T-cell (primary cell): ENCODE measurements at regions not wholly inside any gene's neighbourhood (a gene's known extent, or its start where the extent isn't known, plus 50 kb on each side); places are given as distances from the start of the nearest gene placed in this dataset.

ENCODE experiments used
- ATAC-seq, 4 experiments: fragments of 200-7000 bp in 3 of 4; fragments of 150-1000 bp in 1 of 4; cut with Tn5 transposase; replicated peaks in 1 of 4; 1 replicate in 3 of 4; 2 replicates in 1 of 4; pipeline ENCODE4 v1.10.0; 2021; ENCODE audit warnings: moderate library complexity in 3 of 4, mild to moderate bottlenecking in 2 of 4, moderate number of reproducible peaks in 1 of 4
- CTCF ChIA-PET, 2 donors: fragments of 300-600 bp; sonication (Branson Sonifier 250); formaldehyde crosslinking; loops; one replicate each; lab custom pipeline; 2022; ENCODE audit warnings: antibody characterized with exemption in 2 of 2; lab: Charles Lee
- POLR2A ChIA-PET, 2 donors: fragments of 300-600 bp; sonication (Branson Sonifier 250); formaldehyde crosslinking; loops; one replicate each; lab custom pipeline; 2022; ENCODE audit warnings: antibody characterized with exemption in 2 of 2; lab: Charles Lee
- DNase-seq, 35 experiments: peaks; one replicate each; pipeline versions ENCODE4 v3.0.0 to v3.0.0-alpha.2; 2013 to 2023
- H3K27ac ChIP-seq: one replicate; pipeline ENCODE4 v1.5.1; 2013; ENCODE audit warnings: low read length
- H3K27me3 ChIP-seq, 2 experiments: replicated peaks in 1 of 2; 1 replicate in 1 of 2; 2 replicates in 1 of 2; pipeline versions ENCODE4 v1.6.1 to v1.7.0; 2013; ENCODE audit warnings: low read length in 1 of 2, mixed read lengths in 1 of 2; ENCODE audit not compliant: control insufficient read depth in 2 of 2, insufficient read depth in 2 of 2; ENCODE audit errors: extremely low read depth in 1 of 2
- H3K36me3 ChIP-seq, 2 donors: 1 replicate in 1 of 2; 2 replicates in 1 of 2; pipeline versions ENCODE4 v1.6.1 to v1.7.0; 2013; ENCODE audit warnings: low read length in 1 of 2; ENCODE audit not compliant: control insufficient read depth in 2 of 2, insufficient read depth in 1 of 2; ENCODE audit errors: extremely low read depth in 1 of 2
- H3K4me1 ChIP-seq, 2 experiments: 1 replicate in 1 of 2; 2 replicates in 1 of 2; pipeline versions ENCODE4 v1.6.1 to v1.7.0; 2013; ENCODE audit warnings: low read length in 2 of 2, mixed read lengths in 1 of 2; ENCODE audit not compliant: insufficient read depth in 2 of 2, control insufficient read depth in 1 of 2; ENCODE audit errors: extremely low read depth in 1 of 2
- H3K4me3 ChIP-seq, 2 donors: 1 replicate in 1 of 2; 2 replicates in 1 of 2; pipeline versions ENCODE4 v1.5.1 to v1.7.0; 2013; ENCODE audit warnings: mild to moderate bottlenecking in 2 of 2, low read length in 1 of 2, moderate library complexity in 1 of 2; ENCODE audit not compliant: control insufficient read depth in 1 of 2; ENCODE audit errors: extremely low read depth in 1 of 2
- H3K9me3 ChIP-seq: 2 replicates; pipeline ENCODE4 v1.7.0; 2013
- H3K27ac Mint-ChIP-seq, 2 donors: one replicate each; pipeline ENCODE4 v1.8.0; 2020 to 2021; ENCODE audit warnings: mild to moderate bottlenecking in 2 of 2, mixed read lengths in 2 of 2
- H3K27me3 Mint-ChIP-seq, 2 donors: one replicate each; pipeline ENCODE4 v1.8.0; 2021 to 2022; ENCODE audit warnings: mixed read lengths in 2 of 2
- H3K36me3 Mint-ChIP-seq: one replicate; pipeline ENCODE4 v1.8.0; 2021; ENCODE audit warnings: mixed read lengths
- H3K4me1 Mint-ChIP-seq, 3 donors: one replicate each; pipeline ENCODE4 v1.8.0; 2020 to 2022; ENCODE audit warnings: mixed read lengths in 3 of 3, mild to moderate bottlenecking in 1 of 3
- H3K4me3 Mint-ChIP-seq, 3 donors: one replicate each; pipeline ENCODE4 v1.8.0; 2020 to 2022; ENCODE audit warnings: mild to moderate bottlenecking in 3 of 3, mixed read lengths in 3 of 3, moderate library complexity in 3 of 3
- H3K9me3 Mint-ChIP-seq, 3 donors: one replicate each; pipeline ENCODE4 v1.8.0; 2020 to 2022; ENCODE audit warnings: mixed read lengths in 3 of 3
- WGBS: methylation state at CpG from one replicate; pipeline ENCODE4 v1.1.5; 2013; ENCODE audit warnings: missing lambda C conversion rate; ENCODE audit not compliant: insufficient coverage; 5-methylcytosine and 5-hydroxymethylcytosine counted together

GRCh38 chr22:34001701-34002466, 81.6 kb upstream of the LARGE1 start:
- Histone ChIP-seq H3K27ac (no peak overlapping the region), H3K27me3 (no peaks in the 10 kb centered on the region), H3K9me3 (no peaks in the 10 kb centered on the region), H3K4me1 (no peaks in the 10 kb centered on the region), H3K4me3 (no peak overlapping the region), H3K36me3 (no peaks in the 10 kb centered on the region)
- no peak overlapping the region for H3K4me3 Mint-ChIP-seq
- whole genome bisulfite sequencing: 95% methylated on average over 3 of the region's 3 CpGs
- no peaks in the 10 kb centered on the region for H3K27me3 Mint-ChIP-seq
- H3K9me3 Mint-ChIP-seq: peaks cover 15 to 39% (median 30%) of the 10 kb centered on the region in 3 donors
- no peaks in the 10 kb centered on the region for H3K36me3 Mint-ChIP-seq
- CTCF ChIA-PET: no interaction called here
- no peak overlapping the region for H3K27ac Mint-ChIP-seq
- no peak for DNase-seq
- ATAC-seq: no peak
- POLR2A ChIA-PET: no interaction called here
- no peaks in the 10 kb centered on the region for H3K4me1 Mint-ChIP-seq

- Histone ChIP-seq H3K27ac (no peak overlapping the region), H3K4me1 (no peaks in the 10 kb centered on the region), H3K36me3 (no peaks in the 10 kb centered on the region), H3K9me3 (no peaks in the 10 kb centered on the region), H3K27me3 (no peaks in the 10 kb centered on the region), H3K4me3 (peak overlapping the region in 1 of 2 donors; percentile 6)
- Mint-ChIP-seq H3K9me3 (peaks cover 17 to 30% (median 27%) of the 10 kb centered on the region in 3 donors), H3K4me3 (no peak overlapping the region), H3K27me3 (no peaks in the 10 kb centered on the region), H3K4me1 (no peaks in the 10 kb centered on the region), H3K27ac (no peak overlapping the region), H3K36me3 (no peaks in the 10 kb centered on the region)
- CTCF ChIA-PET: no interaction called here
- DNase-seq (no peak), ATAC-seq (no peak)
- 36% methylated on average over 5 of the region's 5 CpGs for WGBS
- POLR2A ChIA-PET: no interaction called here
These were observed 83.8 kb upstream of the LARGE1 start for GRCh38 chr22:34004058-34004457.

- CTCF ChIA-PET: no interaction called here
These were observed 90.0 kb upstream of the LARGE1 start for GRCh38 chr22:34010259-34010658.

GRCh38 chr22:34015642-34016041, 95.4 kb upstream of the LARGE1 start:
- Histone ChIP-seq H3K36me3 (no peaks in the 10 kb centered on the region), H3K4me3 (no peak overlapping the region), H3K9me3 (no peaks in the 10 kb centered on the region), H3K27me3 (no peaks in the 10 kb centered on the region), H3K4me1 (no peaks in the 10 kb centered on the region), H3K27ac (no peak overlapping the region)
- Mint-ChIP-seq H3K4me3 (no peak overlapping the region), H3K9me3 (peaks cover 18 to 23% (median 22%) of the 10 kb centered on the region in 3 donors), H3K27me3 (no peaks in the 10 kb centered on the region), H3K27ac (no peak overlapping the region), H3K4me1 (no peaks in the 10 kb centered on the region), H3K36me3 (no peaks in the 10 kb centered on the region)
- POLR2A ChIA-PET: no interaction called here
- no peak for ATAC-seq
- CTCF ChIA-PET: no interaction called here
- no peak for DNase-seq
- 60% methylated on average over 1 of the region's 3 CpGs for WGBS

More at GRCh38 chr22:34010259-34010658, 90.0 kb upstream of the LARGE1 start:
- H3K4me3 Mint-ChIP-seq: no peak overlapping the region
- peaks cover 18 to 27% (median 18%) of the 10 kb centered on the region in 3 donors for H3K9me3 Mint-ChIP-seq
- POLR2A ChIA-PET: interaction anchor here in 1 of 2 donors (0.6 kb wide), 1 partner anchor 712 kb away, joined by 8 read pairs; no protein-coding TSS in a partner anchor
- no peak overlapping the region for H3K4me3 ChIP-seq
- no peaks in the 10 kb centered on the region for H3K36me3 ChIP-seq
- no peaks in the 10 kb centered on the region for H3K4me1 Mint-ChIP-seq
- WGBS: 90% methylated on average over 1 of the region's 3 CpGs
- no peaks in the 10 kb centered on the region for H3K27me3 Mint-ChIP-seq
- DNase-seq (no peak), ATAC-seq (no peak)
- H3K27me3 ChIP-seq: no peaks in the 10 kb centered on the region
- H3K27ac Mint-ChIP-seq: no peak overlapping the region
- H3K9me3 ChIP-seq: no peaks in the 10 kb centered on the region
- no peak overlapping the region for H3K27ac ChIP-seq
- no peaks in the 10 kb centered on the region for H3K4me1 ChIP-seq
- H3K36me3 Mint-ChIP-seq: no peaks in the 10 kb centered on the region

- H3K4me3 ChIP-seq: no peak overlapping the region
- Mint-ChIP-seq H3K4me3 (no peak overlapping the region), H3K36me3 (no peaks in the 10 kb centered on the region), H3K4me1 (no peaks in the 10 kb centered on the region), H3K27ac (no peak overlapping the region), H3K9me3 (peaks cover 14 to 23% (median 22%) of the 10 kb centered on the region in 3 donors), H3K27me3 (no peaks in the 10 kb centered on the region)
- no peak overlapping the region for H3K27ac ChIP-seq
- ChIA-PET POLR2A (no interaction called here), CTCF (no interaction called here)
- no peaks in the 10 kb centered on the region for H3K4me1 ChIP-seq
- no peak for DNase-seq
- no peaks in the 10 kb centered on the region for H3K9me3 ChIP-seq
- no peaks in the 10 kb centered on the region for H3K27me3 ChIP-seq
- ATAC-seq: no peak
- WGBS: 82% methylated on average over 3 of the region's 4 CpGs
- H3K36me3 ChIP-seq: no peaks in the 10 kb centered on the region
These were observed 96.9 kb upstream of the LARGE1 start for GRCh38 chr22:34017205-34017604.

GRCh38 chr22:34019190-34019845, 99.0 kb upstream of the LARGE1 start:
- ChIA-PET CTCF (no interaction called here), POLR2A (no interaction called here)
- no peak overlapping the region for H3K27ac ChIP-seq
- peaks cover 13 to 19% (median 18%) of the 10 kb centered on the region in 3 donors for H3K9me3 Mint-ChIP-seq
- no peaks in the 10 kb centered on the region for H3K4me1 ChIP-seq
- no peak overlapping the region for H3K4me3 Mint-ChIP-seq
- no peaks in the 10 kb centered on the region for H3K9me3 ChIP-seq
- H3K27me3 Mint-ChIP-seq: no peaks in the 10 kb centered on the region
- H3K27ac Mint-ChIP-seq: no peak overlapping the region
- no peaks in the 10 kb centered on the region for H3K36me3 ChIP-seq
- no peaks in the 10 kb centered on the region for H3K36me3 Mint-ChIP-seq
- ATAC-seq (no peak), DNase-seq (no peak)
- H3K27me3 ChIP-seq: no peaks in the 10 kb centered on the region
- H3K4me1 Mint-ChIP-seq: no peaks in the 10 kb centered on the region
- WGBS: 75% methylated on average over 5 of the region's 8 CpGs
- no peak overlapping the region for H3K4me3 ChIP-seq
